ENCODE measurements at regions not wholly inside any gene's neighbourhood (a gene's known extent, or its start where the extent isn't known, plus 50 kb on each side); places are given as distances from the start of the nearest gene placed in this dataset.

- ChIA-PET CTCF (no interaction called here), POLR2A (no interaction called here)
- WGBS (ENCODE audit: missing lambda C conversion rate) = 13% methylated on average over 4 of the region's 4 CpGs
- Histone ChIP-seq H3K4me3 (no peak overlapping the region), H3K27ac (no peak overlapping the region), H3K4me2 (no peak overlapping the region), H3K4me1 (no peaks in the 10 kb centered on the region), H3K9me3 (no peaks in the 10 kb centered on the region)
- TF ChIP-seq EHF (CRISPR knock-in tag; IDR thresholded peaks at IDR 0.05) = no peak
- TF ChIP-seq POLR2A (IDR thresholded peaks at IDR 0.05; ENCODE audit: low read length) = no peak
- TF ChIP-seq REST (IDR thresholded peaks at IDR 0.05) = no peak
- no peak for TF ChIP-seq CTCF (IDR thresholded peaks at IDR 0.05)
- TF ChIP-seq CEBPB (IDR thresholded peaks at IDR 0.05) = no peak
- TF ChIP-seq HMGXB4 (CRISPR knock-in tag; IDR thresholded peaks at IDR 0.05; ENCODE audit: borderline replicate concordance) = no peak
- no peak for TF ChIP-seq CBX8 (IDR thresholded peaks at IDR 0.05)
- no peak for TF ChIP-seq ZNF302 (CRISPR knock-in tag; IDR thresholded peaks at IDR 0.05)
- TF ChIP-seq PBX3 (IDR thresholded peaks at IDR 0.05) = no peak
- no peak for TF ChIP-seq HDAC2 (IDR thresholded peaks at IDR 0.05)
- TF ChIP-seq FOXS1 (CRISPR knock-in tag; IDR thresholded peaks at IDR 0.05) = no peak
- no peak for TF ChIP-seq RAD21 (conservative IDR thresholded peaks at IDR 0.05 in 1 of 2, IDR thresholded peaks at IDR 0.05 in 1 of 2)
- no peak for TF ChIP-seq CHD2 (IDR thresholded peaks at IDR 0.05; ENCODE audit: low read length, partially characterized antibody)
- TF ChIP-seq NR3C1 (IDR thresholded peaks at IDR 0.05) = no peak
- TF ChIP-seq FOSB (CRISPR knock-in tag; IDR thresholded peaks at IDR 0.05) = no peak
- TF ChIP-seq BCL3 (IDR thresholded peaks at IDR 0.05) = no peak
- no peak for TF ChIP-seq ESRRA (IDR thresholded peaks at IDR 0.05; ENCODE audit: borderline replicate concordance, low read length)
- TF ChIP-seq MYC (IDR thresholded peaks at IDR 0.05; ENCODE audit: borderline replicate concordance, low read length) = no peak
- TF ChIP-seq FOSL2 (IDR thresholded peaks at IDR 0.05) = no peak
- TF ChIP-seq FOSL2 (CRISPR knock-in tag; IDR thresholded peaks at IDR 0.05) = no peak
- no peak for TF ChIP-seq USF2 (IDR thresholded peaks at IDR 0.05)
- ATAC-seq (no peak), DNase-seq (ENCODE audit: low read depth in 1 of 2, low spot score in 1 of 2) (no peak), FAIRE-seq (no peak)
Measured at GRCh38 chr2:103780088-103780702, 1018.4 kb downstream of the TMEM182 start.
